ENCODE measurements at regions not wholly inside any gene's neighbourhood (a gene's known extent, or its start where the extent isn't known, plus 50 kb on each side); places are given as distances from the start of the nearest gene placed in this dataset.
"Not testable (repeated sequence)": the region's sequence is repeated elsewhere in the genome, so short reads cannot be mapped to it uniquely, and the experiment has no call there.

DNA sequence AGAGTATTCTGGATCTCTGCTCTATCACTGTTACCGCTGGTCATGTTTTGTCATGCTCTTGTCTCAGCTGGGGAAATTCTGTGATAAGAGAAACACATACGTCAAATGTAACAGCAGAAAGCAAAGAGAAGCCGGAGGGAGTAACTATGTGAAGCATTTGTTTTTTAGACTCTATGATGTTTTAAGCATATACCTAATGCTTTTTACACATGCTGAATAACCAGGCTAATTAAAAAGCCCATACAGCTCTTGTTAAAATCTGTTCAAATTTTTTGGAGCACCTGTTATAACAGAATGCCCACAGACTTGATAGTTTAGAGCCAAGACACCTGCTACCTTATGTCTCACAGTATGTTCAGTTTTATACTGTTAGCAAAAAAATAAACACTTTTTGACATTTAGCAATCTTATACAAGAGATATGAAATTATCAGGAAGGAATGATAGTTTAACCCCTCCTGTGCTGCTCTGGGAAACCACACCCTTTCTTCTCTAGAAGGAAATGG lies 92.3 kb upstream of the TANK start:
- 42 to 73% (median 46%) methylated on average over 3 of the region's 3 CpGs for WGBS, 3 donors

DNA sequence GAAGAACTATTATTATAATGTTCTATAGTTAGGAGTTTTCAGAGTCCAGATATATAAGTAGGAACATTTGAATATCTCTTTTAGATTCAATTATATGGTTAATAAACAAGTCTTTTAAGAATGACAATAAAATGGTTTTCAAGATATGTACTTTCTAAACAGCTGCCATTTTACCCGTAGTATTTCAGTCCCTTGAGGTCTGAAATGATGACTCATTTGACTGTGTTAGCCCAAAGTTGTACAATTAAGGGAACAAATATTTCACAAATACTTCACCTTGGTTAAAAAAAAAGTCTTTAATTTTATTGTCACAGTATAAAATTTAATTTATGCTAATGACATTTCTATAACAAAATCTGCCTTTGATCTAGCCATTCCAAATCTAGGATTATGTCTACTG lies 91.6 kb upstream of the TANK start:
- FAIRE-seq (no peak), DNase-seq (no peak)
- Histone ChIP-seq H3K9me3 (ENCODE audit: control insufficient read depth in 2 of 2, insufficient read depth in 1 of 2, low read depth in 1 of 2, low read length in 1 of 2) (no peaks in the 10 kb centered on the region), H3K27ac (ENCODE audit: low read depth in 1 of 3, low read length in 2 of 3) (no peak overlapping the region), H3K36me3 (ENCODE audit: control insufficient read depth in 3 of 3, insufficient read depth in 2 of 3, low read depth in 1 of 3, low read length in 3 of 3) (no peaks in the 10 kb centered on the region), H3K27me3 (ENCODE audit: control insufficient read depth in 3 of 3, insufficient read depth in 3 of 3, low read length in 3 of 3) (peaks cover 0 to 2% (median 0%) of the 10 kb centered on the region in 3 donors), H3K4me1 (ENCODE audit: control insufficient read depth in 3 of 3, insufficient read depth in 2 of 3, low read depth in 1 of 3, low read length in 2 of 3) (no peaks in the 10 kb centered on the region), H3K4me3 (ENCODE audit: low read depth in 1 of 3, low read length in 3 of 3) (no peak overlapping the region)
- 23 to 60% (median 38%) methylated on average over 1 of the region's 1 CpG for WGBS, 3 donors

More for the DNA sequence above, 92.3 kb upstream of the TANK start:
- Histone ChIP-seq H3K9me3 (ENCODE audit: control insufficient read depth in 2 of 2, insufficient read depth in 1 of 2, low read depth in 1 of 2, low read length in 1 of 2) (no peaks in the 10 kb centered on the region), H3K36me3 (ENCODE audit: control insufficient read depth in 3 of 3, insufficient read depth in 2 of 3, low read depth in 1 of 3, low read length in 3 of 3) (no peaks in the 10 kb centered on the region), H3K4me1 (ENCODE audit: control insufficient read depth in 3 of 3, insufficient read depth in 2 of 3, low read depth in 1 of 3, low read length in 2 of 3) (no peaks in the 10 kb centered on the region), H3K27ac (ENCODE audit: low read depth in 1 of 3, low read length in 2 of 3) (no peak overlapping the region), H3K27me3 (ENCODE audit: control insufficient read depth in 3 of 3, insufficient read depth in 3 of 3, low read length in 3 of 3) (peaks cover 0 to 2% (median 0%) of the 10 kb centered on the region in 3 donors), H3K4me3 (ENCODE audit: low read depth in 1 of 3, low read length in 3 of 3) (no peak overlapping the region)
- DNase-seq (no peak), FAIRE-seq (no peak)

DNA sequence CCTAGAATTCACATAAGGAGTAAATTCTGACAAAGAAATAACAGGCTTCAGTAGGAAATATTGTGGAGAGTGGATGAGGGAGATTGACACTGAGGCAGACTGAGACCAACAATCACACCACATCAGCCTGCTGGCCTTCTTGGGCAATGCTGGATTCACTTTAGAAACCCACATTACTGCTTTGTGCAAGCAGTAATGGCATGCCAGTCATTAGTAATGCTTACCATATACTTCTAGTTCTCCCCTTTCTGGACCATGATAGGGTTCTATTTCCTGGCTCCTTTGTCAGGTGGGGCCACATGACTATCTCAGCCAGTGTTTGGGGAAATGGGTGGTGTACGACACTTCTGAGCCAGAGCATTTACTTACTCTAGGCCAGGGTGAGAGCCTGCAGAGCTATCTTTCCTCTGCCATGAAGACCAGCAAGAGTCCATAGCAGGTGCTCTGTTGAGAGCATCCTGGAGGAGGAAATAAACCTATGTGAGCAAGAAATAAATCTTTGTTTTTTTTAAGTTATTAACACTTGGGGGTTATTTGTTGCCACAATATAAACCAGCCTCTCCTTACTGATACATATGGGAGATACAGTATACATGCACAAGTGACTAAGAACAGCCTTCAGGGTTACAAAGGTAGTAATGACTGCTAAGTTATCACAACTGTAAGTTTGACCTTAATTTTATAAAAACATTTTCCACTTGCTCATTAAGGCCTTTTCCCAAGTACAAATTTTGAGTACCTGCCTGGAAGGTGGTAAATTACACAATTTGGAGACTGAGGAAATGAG lies 89.3 kb upstream of the TANK start:
- Histone ChIP-seq H3K4me1 (ENCODE audit: control insufficient read depth in 3 of 3, insufficient read depth in 2 of 3, low read depth in 1 of 3, low read length in 2 of 3) (no peaks in the 10 kb centered on the region), H3K27me3 (ENCODE audit: control insufficient read depth in 3 of 3, insufficient read depth in 3 of 3, low read length in 3 of 3) (peaks cover 0 to 2% (median 0%) of the 10 kb centered on the region in 3 donors), H3K4me3 (ENCODE audit: low read depth in 1 of 3, low read length in 3 of 3) (no peak overlapping the region), H3K36me3 (ENCODE audit: control insufficient read depth in 3 of 3, insufficient read depth in 2 of 3, low read depth in 1 of 3, low read length in 3 of 3) (no peaks in the 10 kb centered on the region), H3K27ac (ENCODE audit: low read depth in 1 of 3, low read length in 2 of 3) (no peak overlapping the region), H3K9me3 (ENCODE audit: control insufficient read depth in 2 of 2, insufficient read depth in 1 of 2, low read depth in 1 of 2, low read length in 1 of 2) (no peaks in the 10 kb centered on the region)
- DNase-seq (no peak), FAIRE-seq (no peak)
- 76 to 91% (median 87%) methylated on average over 1 of the region's 1 CpG for WGBS, 3 donors

DNA sequence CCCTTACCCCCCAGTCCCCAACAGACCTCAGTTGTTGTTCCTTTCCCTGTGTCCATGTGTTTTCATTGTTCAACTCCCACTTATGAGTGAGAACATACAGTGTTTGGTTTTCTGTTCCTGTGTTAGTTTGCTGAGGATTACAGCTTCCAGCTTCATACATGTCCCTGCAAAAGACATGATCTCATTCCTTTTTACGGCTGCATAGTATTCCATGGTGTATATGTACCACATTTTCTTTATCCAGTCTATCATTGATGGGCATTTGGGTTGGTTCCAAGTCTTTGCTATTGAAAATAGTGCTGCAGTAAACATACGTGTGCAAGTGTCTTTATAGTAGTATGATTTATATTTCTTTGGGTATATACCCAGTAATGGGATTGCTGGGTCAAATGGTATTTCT lies 87.8 kb upstream of the TANK start:
- not testable (repeated sequence) for H3K27me3 ChIP-seq (ENCODE audit: control insufficient read depth in 3 of 3, insufficient read depth in 3 of 3, low read length in 3 of 3); FAIRE-seq; H3K36me3 ChIP-seq (ENCODE audit: control insufficient read depth in 3 of 3, insufficient read depth in 2 of 3, low read depth in 1 of 3, low read length in 3 of 3); H3K9me3 ChIP-seq (ENCODE audit: control insufficient read depth in 2 of 2, insufficient read depth in 1 of 2, low read depth in 1 of 2, low read length in 1 of 2); DNase-seq; H3K4me1 ChIP-seq (ENCODE audit: control insufficient read depth in 3 of 3, insufficient read depth in 2 of 3, low read depth in 1 of 3, low read length in 2 of 3); H3K4me3 ChIP-seq (ENCODE audit: low read depth in 1 of 3, low read length in 3 of 3); H3K27ac ChIP-seq (ENCODE audit: low read depth in 1 of 3, low read length in 2 of 3)
- 87 to 93% (median 90%) methylated on average over 2 of the region's 2 CpGs for WGBS, 3 donors

DNA sequence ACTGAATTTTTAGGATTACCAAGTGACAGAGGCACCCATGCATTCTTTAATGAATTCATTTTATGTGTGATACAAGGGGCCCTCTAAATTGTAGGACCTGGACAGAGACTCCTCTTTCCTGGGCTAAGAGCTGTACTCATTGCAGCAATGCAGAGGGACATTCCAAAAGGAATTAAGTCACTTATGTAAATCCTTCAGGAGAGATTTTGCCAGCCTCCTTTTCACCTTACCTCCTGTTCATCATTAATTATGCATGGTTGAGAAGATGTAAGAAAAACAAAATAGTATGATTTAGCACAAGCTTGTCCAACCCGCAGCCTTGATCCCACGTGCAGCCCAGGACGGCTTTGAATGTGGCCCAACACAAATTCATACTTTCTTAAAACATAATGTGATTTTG lies 84.5 kb upstream of the TANK start:
- WGBS, 3 donors = 94 to 97% (median 97%) methylated on average over 3 of the region's 3 CpGs
- Histone ChIP-seq H3K9me3 (ENCODE audit: control insufficient read depth in 2 of 2, insufficient read depth in 1 of 2, low read depth in 1 of 2, low read length in 1 of 2) (no peaks in the 10 kb centered on the region), H3K4me1 (ENCODE audit: control insufficient read depth in 3 of 3, insufficient read depth in 2 of 3, low read depth in 1 of 3, low read length in 2 of 3) (no peaks in the 10 kb centered on the region), H3K27ac (ENCODE audit: low read depth in 1 of 3, low read length in 2 of 3) (no peak overlapping the region), H3K27me3 (ENCODE audit: control insufficient read depth in 3 of 3, insufficient read depth in 3 of 3, low read length in 3 of 3) (no peaks in the 10 kb centered on the region), H3K4me3 (ENCODE audit: low read depth in 1 of 3, low read length in 3 of 3) (no peak overlapping the region), H3K36me3 (ENCODE audit: control insufficient read depth in 3 of 3, insufficient read depth in 2 of 3, low read depth in 1 of 3, low read length in 3 of 3) (no peaks in the 10 kb centered on the region)
- DNase-seq (no peak), FAIRE-seq (no peak)

- H3K9me3 ChIP-seq (ENCODE audit: control insufficient read depth in 2 of 2, insufficient read depth in 1 of 2, low read depth in 1 of 2, low read length in 1 of 2) = no peaks in the 10 kb centered on the region
- no peaks in the 10 kb centered on the region for H3K27me3 ChIP-seq (ENCODE audit: control insufficient read depth in 3 of 3, insufficient read depth in 3 of 3, low read length in 3 of 3)
- no peak for DNase-seq
- no peaks in the 10 kb centered on the region for H3K36me3 ChIP-seq (ENCODE audit: control insufficient read depth in 3 of 3, insufficient read depth in 2 of 3, low read depth in 1 of 3, low read length in 3 of 3)
- no peak for FAIRE-seq
- H3K4me3 ChIP-seq (ENCODE audit: low read depth in 1 of 3, low read length in 3 of 3) = no peak overlapping the region
- WGBS, 3 donors = 84 to 87% (median 86%) methylated on average over 9 of the region's 9 CpGs
- H3K4me1 ChIP-seq (ENCODE audit: control insufficient read depth in 3 of 3, insufficient read depth in 2 of 3, low read depth in 1 of 3, low read length in 2 of 3) = no peaks in the 10 kb centered on the region
- H3K27ac ChIP-seq (ENCODE audit: low read depth in 1 of 3, low read length in 2 of 3) = peak overlapping the region in 1 of 3 donors; percentile 79
Measured at GRCh38 chr2:161076936-161077335, 83.3 kb upstream of the TANK start.

GRCh38 chr2:161077367-161078210 lies 82.6 kb upstream of the TANK start:
- peak overlapping the region in 1 of 3 donors; percentile 69 for H3K27ac ChIP-seq (ENCODE audit: low read depth in 1 of 3, low read length in 2 of 3)

GRCh38 chr2:161078211-161078539 lies 82.1 kb upstream of the TANK start:
- no peak for DNase-seq
- no peaks in the 10 kb centered on the region for H3K4me1 ChIP-seq (ENCODE audit: control insufficient read depth in 3 of 3, insufficient read depth in 2 of 3, low read depth in 1 of 3, low read length in 2 of 3)
- no peak overlapping the region for H3K4me3 ChIP-seq (ENCODE audit: low read depth in 1 of 3, low read length in 3 of 3)
- peak overlapping the region in 1 of 3 donors; percentile 69 for H3K27ac ChIP-seq (ENCODE audit: low read depth in 1 of 3, low read length in 2 of 3)
- no peaks in the 10 kb centered on the region for H3K27me3 ChIP-seq (ENCODE audit: control insufficient read depth in 3 of 3, insufficient read depth in 3 of 3, low read length in 3 of 3)
- 74 to 93% (median 82%) methylated on average over 2 of the region's 2 CpGs for WGBS, 3 donors
- FAIRE-seq = no peak
- H3K9me3 ChIP-seq (ENCODE audit: control insufficient read depth in 2 of 2, insufficient read depth in 1 of 2, low read depth in 1 of 2, low read length in 1 of 2) = no peaks in the 10 kb centered on the region
- H3K36me3 ChIP-seq (ENCODE audit: control insufficient read depth in 3 of 3, insufficient read depth in 2 of 3, low read depth in 1 of 3, low read length in 3 of 3) = no peaks in the 10 kb centered on the region

More at GRCh38 chr2:161077367-161078210, 82.6 kb upstream of the TANK start:
- 47 to 66% (median 57%) methylated on average over 5 of the region's 5 CpGs for WGBS, 3 donors
- DNase-seq (peak; percentile 13 to 60), FAIRE-seq (no peak)
- Histone ChIP-seq H3K36me3 (ENCODE audit: control insufficient read depth in 3 of 3, insufficient read depth in 2 of 3, low read depth in 1 of 3, low read length in 3 of 3) (no peaks in the 10 kb centered on the region), H3K9me3 (ENCODE audit: control insufficient read depth in 2 of 2, insufficient read depth in 1 of 2, low read depth in 1 of 2, low read length in 1 of 2) (no peaks in the 10 kb centered on the region), H3K4me3 (ENCODE audit: low read depth in 1 of 3, low read length in 3 of 3) (no peak overlapping the region), H3K4me1 (ENCODE audit: control insufficient read depth in 3 of 3, insufficient read depth in 2 of 3, low read depth in 1 of 3, low read length in 2 of 3) (no peaks in the 10 kb centered on the region), H3K27me3 (ENCODE audit: control insufficient read depth in 3 of 3, insufficient read depth in 3 of 3, low read length in 3 of 3) (no peaks in the 10 kb centered on the region)
